Vagina (tissue), 2 donors: ENCODE measurements at regions not wholly inside any gene's neighbourhood (a gene's known extent, or its start where the extent isn't known, plus 50 kb on each side); places are given as distances from the start of the nearest gene placed in this dataset.

Experiments
- DNase-seq, 2 donors: peaks; one replicate each; pipeline ENCODE4 v3.0.0-alpha.2; 2017; ENCODE audit errors: extremely low spot score in 2 of 2
- H3K27ac ChIP-seq: fragments of 200-600 bp; sonication (generic); one replicate; pipeline ENCODE4 v1.5.1; 2019
- H3K27me3 ChIP-seq: fragments of 200-600 bp; sonication (generic); one replicate; pipeline ENCODE4 v1.5.1; 2019
- H3K36me3 ChIP-seq, 2 donors: fragments of 200-600 bp; sonication (generic); one replicate each; pipeline ENCODE4 v1.5.1; 2017 to 2019
- H3K4me1 ChIP-seq: fragments of 200-600 bp; sonication (generic); one replicate; pipeline ENCODE4 v1.5.1; 2019
- H3K4me3 ChIP-seq, 2 donors: fragments of 200-600 bp; sonication (generic); 1 replicate in 1 of 2; 2 replicates in 1 of 2; pipeline ENCODE4 v1.5.1; 2016 to 2019
- H3K9me3 ChIP-seq: fragments of 200-600 bp; sonication (generic); one replicate; pipeline ENCODE4 v1.5.1; 2019
- POLR2A ChIP-seq, 2 donors: fragments of 450-650 bp; IDR thresholded peaks; one replicate each; pipeline ENCODE4 v1.6.1; 2017; ENCODE audit warnings: antibody characterized with exemption in 2 of 2, mild to moderate bottlenecking in 2 of 2, moderate library complexity in 2 of 2
- POLR2AphosphoS5 ChIP-seq, 2 donors: sonication (generic); formaldehyde crosslinking; IDR thresholded peaks; one replicate each; pipeline ENCODE4 v1.9.0; 2017; ENCODE audit warnings: antibody characterized with exemption in 2 of 2, mild to moderate bottlenecking in 2 of 2, low read depth in 1 of 2; ENCODE audit not compliant: insufficient read depth in 1 of 2
- intact Hi-C: fragments of 100-400 bp; cut with DNase I; formaldehyde crosslinking; loops from one replicate; pipeline ENCODE4 v1.15.1; 2023
- TF ChIP-seq, protein P1 (sequence below), 3 experiments: fragments of 450-650 bp in 2 of 3; fragments of 200-600 bp in 1 of 3; sonication (generic) in 1 of 3; IDR thresholded peaks; one replicate each; pipeline ENCODE4 v1.5.1; 2017 to 2019; ENCODE audit warnings: antibody characterized with exemption in 3 of 3, mild to moderate bottlenecking in 2 of 3, moderate library complexity in 2 of 3

- DNase-seq, result no peak
- intact Hi-C loops, result no loop called here
- TF ChIP-seq, protein P1, sequence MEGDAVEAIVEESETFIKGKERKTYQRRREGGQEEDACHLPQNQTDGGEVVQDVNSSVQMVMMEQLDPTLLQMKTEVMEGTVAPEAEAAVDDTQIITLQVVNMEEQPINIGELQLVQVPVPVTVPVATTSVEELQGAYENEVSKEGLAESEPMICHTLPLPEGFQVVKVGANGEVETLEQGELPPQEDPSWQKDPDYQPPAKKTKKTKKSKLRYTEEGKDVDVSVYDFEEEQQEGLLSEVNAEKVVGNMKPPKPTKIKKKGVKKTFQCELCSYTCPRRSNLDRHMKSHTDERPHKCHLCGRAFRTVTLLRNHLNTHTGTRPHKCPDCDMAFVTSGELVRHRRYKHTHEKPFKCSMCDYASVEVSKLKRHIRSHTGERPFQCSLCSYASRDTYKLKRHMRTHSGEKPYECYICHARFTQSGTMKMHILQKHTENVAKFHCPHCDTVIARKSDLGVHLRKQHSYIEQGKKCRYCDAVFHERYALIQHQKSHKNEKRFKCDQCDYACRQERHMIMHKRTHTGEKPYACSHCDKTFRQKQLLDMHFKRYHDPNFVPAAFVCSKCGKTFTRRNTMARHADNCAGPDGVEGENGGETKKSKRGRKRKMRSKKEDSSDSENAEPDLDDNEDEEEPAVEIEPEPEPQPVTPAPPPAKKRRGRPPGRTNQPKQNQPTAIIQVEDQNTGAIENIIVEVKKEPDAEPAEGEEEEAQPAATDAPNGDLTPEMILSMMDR (IDR thresholded peaks at IDR 0.05), result no peak
- TF ChIP-seq POLR2AphosphoS5 (IDR thresholded peaks at IDR 0.05; ENCODE audit: insufficient read depth in 1 of 2, low read depth in 1 of 2), result no peak
- no peak for TF ChIP-seq POLR2A (IDR thresholded peaks at IDR 0.05)
Observed at GRCh38 chr3:106725566-106725965, 651.7 kb upstream of the CCDC54 start.

DNA sequence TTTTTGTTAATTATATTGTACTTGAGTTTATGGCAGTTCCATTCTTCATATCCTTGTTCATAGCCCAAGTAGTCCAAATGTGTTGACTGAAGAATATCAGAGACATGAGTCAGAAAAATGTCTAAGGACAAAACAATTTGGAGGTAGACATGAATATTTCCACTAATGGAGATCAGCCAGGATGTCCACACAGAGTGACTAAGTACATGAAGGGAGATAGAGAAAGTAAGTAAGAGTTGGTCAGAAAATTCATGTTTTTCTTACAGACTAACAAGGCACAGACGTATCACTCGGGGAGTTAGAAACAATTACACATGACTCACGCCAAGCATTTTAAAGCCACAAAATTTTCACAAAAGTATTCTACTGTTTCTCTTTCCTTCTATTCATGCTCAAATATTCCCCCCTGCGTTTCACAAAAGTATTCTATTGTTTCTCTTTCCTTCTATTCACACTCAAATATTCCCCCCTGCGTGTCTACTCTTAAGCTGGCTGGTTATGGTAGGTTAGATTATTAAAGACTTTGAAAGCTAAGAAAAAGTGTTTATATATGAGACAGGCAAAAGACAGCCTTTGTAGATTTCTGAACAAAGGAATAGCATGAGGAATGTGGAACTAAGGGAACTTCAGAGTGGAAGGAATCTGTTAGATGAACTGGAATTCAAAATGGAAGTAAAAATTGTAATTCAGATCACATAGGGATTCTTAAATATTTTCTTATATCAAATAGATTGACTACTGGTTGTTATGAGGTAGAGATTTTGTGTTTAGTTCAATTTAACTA is 648.7 kb upstream of the CCDC54 start:
- no peak overlapping the region for H3K27ac ChIP-seq
- no peaks in the 10 kb centered on the region for H3K9me3 ChIP-seq
- TF ChIP-seq, protein P1 (IDR thresholded peaks at IDR 0.05), result no peak
- no peak for TF ChIP-seq POLR2AphosphoS5 (IDR thresholded peaks at IDR 0.05; ENCODE audit: insufficient read depth in 1 of 2, low read depth in 1 of 2)
- TF ChIP-seq POLR2A (IDR thresholded peaks at IDR 0.05), result no peak
- H3K36me3 ChIP-seq, result no peaks in the 10 kb centered on the region
- H3K4me3 ChIP-seq, result no peak overlapping the region
- H3K4me1 ChIP-seq, result no peaks in the 10 kb centered on the region
- no peak for DNase-seq
- no peaks in the 10 kb centered on the region for H3K27me3 ChIP-seq
- intact Hi-C loops, result no loop called here

More at GRCh38 chr3:106725566-106725965, 651.7 kb upstream of the CCDC54 start:
- no peak overlapping the region for H3K27ac ChIP-seq
- H3K36me3 ChIP-seq, result no peaks in the 10 kb centered on the region
- H3K9me3 ChIP-seq, result no peaks in the 10 kb centered on the region
- no peaks in the 10 kb centered on the region for H3K27me3 ChIP-seq
- H3K4me3 ChIP-seq, result no peak overlapping the region
- no peaks in the 10 kb centered on the region for H3K4me1 ChIP-seq

DNA sequence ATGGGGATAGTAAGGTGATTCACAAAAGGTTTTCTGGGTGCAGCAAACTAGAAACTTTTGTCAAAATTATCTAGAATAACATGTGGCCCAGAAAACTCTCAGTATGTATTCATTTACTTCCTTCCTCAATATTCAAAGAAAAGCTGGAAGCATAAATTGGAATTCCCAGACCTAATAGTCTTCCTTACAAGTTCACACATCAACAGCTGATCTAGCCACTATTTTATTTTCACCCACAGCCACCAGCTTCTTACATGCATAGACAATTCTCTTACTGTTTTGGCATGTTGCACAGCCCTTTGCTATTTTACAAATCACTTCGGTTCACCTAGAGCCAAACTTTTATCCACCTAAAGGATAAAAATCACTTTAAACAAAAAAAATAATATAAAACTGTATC is 647.8 kb upstream of the CCDC54 start:
- intact Hi-C loops, result no loop called here
- no peaks in the 10 kb centered on the region for H3K36me3 ChIP-seq
- no peak for DNase-seq
- no peak overlapping the region for H3K4me3 ChIP-seq
- no peaks in the 10 kb centered on the region for H3K4me1 ChIP-seq
- no peaks in the 10 kb centered on the region for H3K9me3 ChIP-seq
- TF ChIP-seq, protein P1 (IDR thresholded peaks at IDR 0.05), result no peak
- TF ChIP-seq POLR2A (IDR thresholded peaks at IDR 0.05), result no peak
- no peak for TF ChIP-seq POLR2AphosphoS5 (IDR thresholded peaks at IDR 0.05; ENCODE audit: insufficient read depth in 1 of 2, low read depth in 1 of 2)
- no peak overlapping the region for H3K27ac ChIP-seq
- H3K27me3 ChIP-seq, result no peaks in the 10 kb centered on the region

DNA sequence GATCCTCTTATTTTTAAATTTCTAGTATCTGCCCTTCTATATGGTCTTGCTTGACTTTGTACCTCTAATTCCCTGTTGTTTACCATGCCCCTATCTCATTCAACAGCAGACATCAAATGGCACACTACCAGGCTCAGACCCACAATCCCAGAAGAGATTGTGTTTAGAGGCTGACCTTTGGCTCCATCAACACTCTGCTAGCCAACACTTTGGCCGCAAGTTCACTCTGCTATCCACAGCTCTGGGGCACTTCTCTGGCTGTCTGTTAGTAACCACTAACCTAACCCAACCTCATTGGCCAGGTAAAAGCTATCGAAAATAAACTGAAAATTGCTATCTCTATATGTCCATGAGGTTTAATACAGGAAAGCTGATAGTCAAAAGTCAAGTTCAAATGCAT is 646.0 kb upstream of the CCDC54 start:
- DNase-seq, result no peak
- Histone ChIP-seq H3K27ac (no peak overlapping the region), H3K27me3 (no peaks in the 10 kb centered on the region), H3K4me1 (no peaks in the 10 kb centered on the region), H3K4me3 (no peak overlapping the region), H3K9me3 (no peaks in the 10 kb centered on the region), H3K36me3 (no peaks in the 10 kb centered on the region)
- intact Hi-C loops, result no loop called here
- no peak for TF ChIP-seq POLR2A (IDR thresholded peaks at IDR 0.05)
- no peak for TF ChIP-seq POLR2AphosphoS5 (IDR thresholded peaks at IDR 0.05; ENCODE audit: insufficient read depth in 1 of 2, low read depth in 1 of 2)
- TF ChIP-seq, protein P1 (IDR thresholded peaks at IDR 0.05), result no peak

GRCh38 chr3:106734712-106735111 is 642.5 kb upstream of the CCDC54 start:
- TF ChIP-seq POLR2A (IDR thresholded peaks at IDR 0.05) (no peak), POLR2AphosphoS5 (IDR thresholded peaks at IDR 0.05; ENCODE audit: insufficient read depth in 1 of 2, low read depth in 1 of 2) (no peak)
- TF ChIP-seq, protein P1 (IDR thresholded peaks at IDR 0.05), result no peak
- DNase-seq, result no peak
- intact Hi-C loops, result no loop called here
- H3K4me1 ChIP-seq, result no peaks in the 10 kb centered on the region
- H3K36me3 ChIP-seq, result no peaks in the 10 kb centered on the region
- no peaks in the 10 kb centered on the region for H3K27me3 ChIP-seq
- no peak overlapping the region for H3K27ac ChIP-seq
- H3K4me3 ChIP-seq, result no peak overlapping the region
- H3K9me3 ChIP-seq, result no peaks in the 10 kb centered on the region
